ENCODE measurements at regions not wholly inside any gene's neighbourhood (a gene's known extent, or its start where the extent isn't known, plus 50 kb on each side); places are given as distances from the start of the nearest gene placed in this dataset.

DNA sequence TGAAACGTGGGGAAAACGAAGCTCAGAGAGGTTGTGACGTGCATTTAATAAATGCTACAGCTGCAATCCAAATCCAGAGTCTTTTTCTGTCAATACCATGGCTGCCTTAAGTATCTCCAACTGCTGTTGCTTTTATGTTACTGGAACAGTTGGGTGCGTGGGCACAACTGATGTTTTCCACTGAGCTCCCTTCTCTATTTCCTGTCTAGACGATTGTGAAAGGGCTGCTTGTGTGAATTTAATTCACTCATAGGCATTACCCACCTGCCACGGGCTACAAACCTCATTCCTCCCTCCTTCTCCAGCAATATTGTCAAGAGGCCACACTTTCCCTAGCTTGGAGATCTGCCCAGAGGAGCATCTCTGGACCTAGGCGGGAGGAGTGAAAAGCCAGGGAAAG lies 526.0 kb downstream of the MID1IP1 start:
- no peak for DNase-seq (ENCODE audit: low read depth, low spot score)

DNA sequence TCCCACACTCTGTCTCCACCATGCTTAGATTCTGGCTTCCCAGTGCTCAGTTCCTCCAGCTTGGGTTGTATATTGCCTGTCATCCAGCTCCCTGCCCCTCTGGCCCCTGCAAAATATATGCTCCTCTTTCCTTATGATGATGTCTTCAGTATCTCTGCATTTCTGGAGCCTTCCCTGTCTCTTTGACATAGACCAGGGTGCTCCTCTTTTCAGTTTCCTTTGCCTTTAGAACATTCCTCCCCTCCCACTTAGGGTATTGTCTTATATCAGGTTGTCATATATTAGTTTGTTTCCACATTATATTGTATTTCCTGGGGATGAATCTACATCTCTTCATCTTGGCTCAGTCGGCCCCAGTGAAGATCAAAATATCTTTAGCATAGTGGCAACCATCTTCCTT lies 526.4 kb downstream of the MID1IP1 start:
- DNase-seq (ENCODE audit: low read depth, low spot score): no peak

DNA sequence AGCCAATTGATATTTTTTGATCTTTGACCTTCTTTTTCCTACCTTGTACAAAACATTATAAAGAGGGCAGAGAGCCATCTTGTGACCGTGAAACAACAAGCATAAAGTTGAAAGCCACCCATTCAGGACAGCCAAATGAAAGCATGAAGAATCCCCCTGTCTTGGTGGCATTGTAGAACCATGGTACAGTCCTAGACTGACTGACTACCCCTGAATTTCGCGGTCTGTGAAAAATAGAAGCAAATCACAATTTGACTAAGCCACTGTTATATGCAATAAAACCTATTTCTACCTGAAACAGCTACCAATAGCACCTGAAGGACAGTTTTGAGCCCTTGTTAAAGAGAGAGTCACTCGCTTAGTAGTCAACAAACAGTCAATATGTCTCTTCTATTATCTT lies 527.4 kb downstream of the MID1IP1 start:
- no peak for DNase-seq (ENCODE audit: low read depth, low spot score)

DNA sequence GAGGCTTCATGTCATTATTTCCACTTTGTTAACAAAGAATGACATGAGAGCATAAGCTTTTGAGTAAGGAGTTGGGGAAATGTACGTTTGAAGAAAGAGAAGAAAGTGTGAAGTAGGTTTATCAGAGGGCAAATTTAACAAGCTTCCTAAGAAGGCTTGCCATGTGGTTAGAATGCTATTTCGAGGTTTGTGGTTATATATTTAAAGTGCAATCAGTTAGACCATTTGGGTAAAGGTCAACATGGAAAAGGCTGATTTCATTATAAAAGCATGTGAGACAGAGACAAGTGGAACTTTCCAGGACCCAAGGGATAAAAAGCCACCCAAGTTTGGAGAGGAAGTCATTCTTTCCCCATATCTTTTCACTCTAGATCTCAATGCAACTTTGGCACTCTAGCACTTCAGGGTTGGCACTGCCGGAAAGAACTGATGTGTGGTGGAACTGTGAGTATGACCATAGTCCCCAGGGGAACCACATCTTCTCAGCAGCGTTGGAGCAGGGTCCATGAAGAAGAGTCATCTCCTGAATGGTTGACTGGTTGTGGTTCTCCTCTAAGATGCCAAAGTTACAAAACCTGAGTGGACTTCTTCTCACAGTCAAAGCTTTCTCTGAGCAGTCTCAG lies 529.9 kb downstream of the MID1IP1 start:
- DNase-seq (ENCODE audit: low read depth, low spot score): no peak

DNA sequence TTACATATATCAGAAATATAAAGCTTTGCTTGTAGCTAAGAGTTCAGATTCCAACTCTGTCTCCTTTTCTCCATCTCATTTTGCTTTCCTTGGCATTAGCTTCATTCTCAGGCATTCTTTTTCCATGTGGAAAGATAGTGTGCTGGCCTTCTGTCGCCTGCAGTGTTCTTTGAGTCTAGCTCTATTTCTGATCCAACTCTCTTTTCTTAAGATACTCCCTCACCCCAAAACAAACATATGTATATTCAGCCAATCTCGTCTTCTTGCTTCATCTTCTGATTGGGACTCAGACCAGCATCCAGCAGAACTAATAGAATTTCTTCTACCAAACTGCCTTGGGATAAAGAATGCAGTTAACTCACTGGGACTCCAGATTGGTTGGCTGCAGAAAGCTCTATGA lies 532.2 kb downstream of the MID1IP1 start:
- DNase-seq (ENCODE audit: low read depth, low spot score): no peak

DNA sequence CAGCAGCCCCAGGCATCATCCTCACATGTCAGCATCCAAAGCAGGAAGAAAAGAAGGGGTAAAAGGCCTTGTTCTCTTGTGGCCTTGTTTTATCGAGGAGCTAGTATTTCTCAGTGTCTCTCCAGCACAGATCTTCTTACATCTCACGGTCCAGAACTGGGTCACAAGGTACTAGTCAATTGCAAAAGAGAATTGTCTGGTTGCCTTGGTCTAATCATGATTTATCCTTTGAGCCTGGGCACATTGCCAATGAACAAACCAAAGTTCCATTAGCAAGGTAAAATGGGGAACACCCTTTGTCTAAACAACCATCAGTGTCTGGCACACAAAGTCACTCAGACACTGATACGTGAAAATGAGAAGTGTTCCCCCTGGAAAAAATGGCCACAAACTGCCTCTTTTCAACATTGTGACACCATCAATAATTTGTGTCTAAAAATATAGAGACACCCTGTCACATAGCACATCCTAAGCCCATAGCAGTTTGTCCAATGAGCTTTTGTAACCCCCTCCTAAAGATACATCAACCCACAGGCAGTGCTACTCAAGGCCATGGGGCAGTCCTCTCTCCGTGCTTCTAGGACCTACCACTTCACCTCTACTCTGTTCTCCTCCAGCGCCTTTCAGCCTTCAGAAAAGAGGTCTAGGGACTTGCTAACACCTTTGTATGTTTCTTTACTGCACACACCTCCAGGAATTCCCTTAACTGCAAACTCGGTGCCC lies 534.4 kb downstream of the MID1IP1 start:
- no peak for DNase-seq (ENCODE audit: low read depth, low spot score)

DNA sequence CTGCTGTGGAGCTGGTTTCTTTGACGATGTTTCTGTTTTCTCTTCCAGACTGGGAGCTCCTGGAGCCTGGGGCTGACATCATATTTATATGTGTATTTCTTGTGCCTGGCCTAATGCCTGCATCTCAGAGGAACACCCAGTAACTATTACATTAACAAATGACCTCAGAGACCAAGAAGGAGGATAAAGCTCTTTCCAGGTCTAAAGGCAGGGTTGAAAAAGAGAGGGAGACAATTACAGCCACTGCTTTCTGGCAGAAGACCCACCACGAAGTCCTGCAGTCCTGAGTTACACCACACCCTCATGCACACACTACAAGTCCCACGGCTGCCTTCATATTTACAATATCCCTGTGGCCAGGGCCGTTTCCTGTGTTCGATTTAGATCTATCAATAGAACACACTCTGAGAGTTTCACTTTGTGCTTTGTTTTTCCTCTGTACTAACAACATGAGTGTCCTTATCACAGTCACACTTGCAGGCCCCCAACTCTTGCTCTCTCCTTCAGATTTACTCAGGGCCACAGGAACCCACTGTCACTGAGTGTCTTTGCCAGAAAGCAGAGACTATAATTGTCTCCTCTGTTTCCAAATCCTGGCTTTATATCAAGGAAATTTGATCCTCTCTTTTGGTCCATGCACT lies 535.5 kb downstream of the MID1IP1 start:
- DNase-seq (ENCODE audit: low read depth, low spot score): no peak

DNA sequence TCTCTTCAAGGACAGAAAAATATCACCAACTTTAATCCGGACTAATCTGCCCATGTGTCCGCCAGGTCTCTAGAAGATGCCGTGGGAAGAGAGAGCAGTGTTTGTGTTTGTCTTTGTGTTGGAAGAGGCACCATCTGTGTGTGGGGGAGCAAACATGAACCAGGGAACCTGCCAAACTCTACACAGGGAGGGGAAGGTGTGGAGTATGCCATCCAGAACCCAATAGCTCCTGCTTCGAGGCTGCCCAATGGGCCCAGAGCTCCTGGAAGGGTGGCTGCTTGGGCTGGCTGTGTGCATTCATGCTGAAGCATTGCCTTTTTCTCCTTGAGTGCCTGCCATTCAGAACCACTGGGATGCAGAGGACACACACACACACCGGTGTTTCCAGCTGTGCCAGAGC lies 536.2 kb downstream of the MID1IP1 start:
- no peak for DNase-seq (ENCODE audit: low read depth, low spot score)

DNA sequence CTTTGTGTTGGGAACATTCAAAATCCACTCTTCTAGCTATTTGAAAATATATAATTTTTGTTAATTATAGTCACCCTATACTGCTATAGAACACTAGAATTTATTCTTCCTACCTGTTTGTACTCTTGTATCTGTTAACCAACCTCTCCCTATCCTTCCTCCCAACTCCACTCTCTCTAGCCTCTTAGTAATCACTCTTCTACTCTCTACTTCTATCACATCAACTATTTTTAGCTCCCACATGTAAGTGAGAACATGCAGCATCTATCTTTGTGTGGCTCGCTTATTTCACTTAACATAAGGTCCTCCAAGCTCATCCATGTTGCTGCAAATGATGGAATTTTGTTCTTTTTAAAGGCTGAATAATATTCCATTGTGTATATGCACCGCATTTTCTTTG lies 537.3 kb downstream of the MID1IP1 start:
- no peak for DNase-seq (ENCODE audit: low read depth, low spot score)

DNA sequence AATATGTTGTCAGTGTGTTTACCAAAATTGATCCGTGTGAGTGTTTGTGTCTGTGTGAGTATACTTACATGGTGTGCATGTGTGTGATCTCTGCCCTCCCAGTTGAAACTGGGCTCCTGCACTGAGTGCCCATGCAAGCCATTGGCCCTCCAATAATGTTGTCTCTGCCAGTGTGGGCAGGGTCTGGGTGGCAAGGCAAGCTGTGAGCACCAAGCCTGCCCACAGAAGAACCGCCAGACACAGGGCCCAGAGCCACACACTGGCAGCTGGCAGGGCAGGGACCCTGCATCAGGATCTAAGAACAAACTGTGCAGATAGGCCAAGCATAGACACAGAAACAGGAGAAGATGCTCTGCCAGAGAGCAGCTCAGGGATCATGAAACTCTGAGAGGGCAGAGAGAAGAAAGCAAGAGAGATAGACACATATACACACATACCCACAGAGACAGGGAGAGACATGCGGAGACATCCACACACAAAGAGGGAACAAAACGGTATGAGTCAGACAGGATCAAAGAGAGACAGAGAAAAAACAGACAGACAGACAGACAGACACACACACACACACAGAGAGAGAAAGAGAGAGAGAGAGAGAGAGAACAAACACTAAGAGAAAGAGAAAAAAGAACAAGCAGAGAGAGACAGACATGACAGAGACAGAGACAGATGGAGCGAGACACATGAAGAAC lies 555.0 kb downstream of the MID1IP1 start:
- no peak for DNase-seq (ENCODE audit: low read depth, low spot score)

DNA sequence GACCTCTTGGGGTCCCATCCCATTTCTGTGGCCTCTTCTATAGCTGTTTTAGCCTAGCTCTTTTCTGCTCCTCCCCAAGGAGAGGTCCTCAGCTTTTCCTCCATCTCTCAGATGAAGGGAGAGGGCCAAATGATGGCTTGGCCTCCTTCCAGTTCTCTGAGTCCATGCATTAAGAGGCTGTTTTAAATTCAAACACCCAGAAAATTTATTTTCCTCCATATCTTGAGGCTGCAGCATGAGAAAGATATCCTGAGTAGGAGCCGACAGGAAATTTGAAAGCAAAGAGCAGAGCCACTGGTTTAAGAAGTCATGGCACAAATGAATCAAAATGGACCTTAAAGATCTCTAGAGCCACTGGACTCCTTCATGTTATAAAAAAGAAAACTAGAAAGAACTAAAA lies 558.8 kb downstream of the MID1IP1 start:
- no peak for DNase-seq (ENCODE audit: low read depth, low spot score)

DNA sequence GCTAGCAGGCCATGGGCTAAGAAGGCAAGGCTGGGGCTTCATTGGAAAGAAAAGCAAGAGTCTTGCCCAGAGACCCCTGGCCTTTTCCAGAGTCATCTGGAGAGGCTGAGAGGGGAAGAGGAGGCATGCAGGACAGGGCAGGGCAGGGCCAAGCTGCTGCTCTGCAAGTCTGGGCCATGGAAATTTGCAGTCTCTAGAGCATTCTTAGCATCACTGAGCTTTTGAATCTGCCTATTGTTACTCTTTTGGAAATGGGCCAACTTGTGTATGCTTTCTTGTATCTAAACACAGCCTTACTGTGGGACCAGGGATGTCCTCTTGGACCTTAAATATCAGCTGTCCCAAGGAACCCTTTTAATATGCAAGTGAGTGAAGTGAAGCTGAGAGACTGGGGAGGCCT lies 560.5 kb downstream of the MID1IP1 start:
- no peak for DNase-seq (ENCODE audit: low read depth, low spot score)

DNA sequence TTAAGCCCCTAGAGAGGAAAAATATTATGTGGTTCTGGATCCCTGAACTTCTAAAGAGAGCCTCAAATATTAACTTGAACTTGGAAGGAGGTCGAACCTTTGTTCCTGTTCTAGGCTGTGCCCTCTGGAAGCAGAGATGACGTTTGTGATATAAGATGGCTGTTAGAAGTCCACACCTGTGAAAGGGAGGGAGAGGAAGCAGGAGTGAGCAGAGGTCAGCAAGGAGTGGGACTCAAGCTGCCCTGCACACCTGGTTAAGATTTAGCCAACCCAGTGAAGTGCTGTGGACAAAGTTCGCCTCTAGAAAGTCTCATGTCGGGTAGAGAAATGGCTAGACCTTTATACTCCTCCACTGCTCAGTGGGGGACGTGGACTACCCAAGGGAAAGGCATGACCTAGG lies 566.2 kb downstream of the MID1IP1 start:
- no peak for DNase-seq (ENCODE audit: low read depth, low spot score)

DNA sequence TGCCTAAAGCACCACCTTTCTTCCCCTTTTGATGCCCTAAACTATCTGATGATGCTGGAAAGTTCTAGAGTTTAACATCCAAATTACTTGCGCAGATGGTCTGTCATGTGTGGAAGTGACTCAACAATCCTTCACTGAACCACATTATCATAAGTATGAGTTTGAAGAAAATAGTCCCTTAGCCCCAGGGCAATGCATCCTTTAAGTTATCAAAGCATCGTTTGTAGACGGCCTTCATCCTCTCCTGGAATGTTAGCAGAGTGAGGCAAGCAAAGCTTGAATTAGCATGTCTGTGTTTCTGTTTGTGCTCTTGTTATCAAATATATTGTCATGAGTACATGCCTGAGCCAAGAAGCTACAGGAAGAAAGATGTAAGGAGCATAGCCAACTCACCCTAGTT lies 570.9 kb downstream of the MID1IP1 start:
- DNase-seq (ENCODE audit: low read depth, low spot score): no peak

DNA sequence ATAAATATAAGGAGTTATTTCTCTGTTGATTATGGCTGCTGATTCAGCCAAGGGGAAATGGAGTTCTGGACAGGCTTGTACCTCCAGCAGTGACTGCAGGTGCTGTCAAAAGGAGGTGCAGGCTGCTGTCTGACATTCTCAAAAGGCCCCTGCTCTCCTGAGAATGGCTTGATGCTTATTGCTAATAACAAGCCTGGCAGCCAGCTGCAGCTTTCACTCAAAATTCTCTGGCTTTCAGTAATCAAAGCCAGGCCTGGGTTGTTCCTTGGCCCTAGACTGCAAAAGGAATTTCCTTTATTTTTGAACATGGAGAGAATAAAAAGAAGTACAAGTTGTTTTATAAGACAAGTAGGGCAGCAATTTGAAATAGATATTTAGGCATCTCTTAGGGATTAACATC lies 575.9 kb downstream of the MID1IP1 start:
- DNase-seq (ENCODE audit: low read depth, low spot score): no peak

DNA sequence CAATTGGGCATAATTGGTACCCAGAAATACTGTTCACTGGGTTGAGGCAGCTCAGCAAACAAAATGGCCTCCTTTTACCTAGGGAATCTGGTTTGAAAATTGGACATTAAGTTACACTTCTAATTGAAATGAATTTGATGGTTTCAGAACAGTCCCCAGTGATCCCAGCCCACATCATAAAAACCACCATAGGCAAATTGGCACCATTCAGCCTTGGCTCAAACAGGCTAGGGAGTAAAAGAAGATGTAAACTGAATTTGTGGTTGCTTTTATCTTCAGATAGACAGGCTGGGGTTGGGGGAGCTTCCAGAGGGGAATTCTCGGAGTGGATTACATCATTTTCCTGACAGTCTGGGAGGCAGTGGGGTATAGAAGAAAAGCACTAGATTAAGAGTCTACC lies 576.5 kb downstream of the MID1IP1 start:
- DNase-seq (ENCODE audit: low read depth, low spot score): no peak

DNA sequence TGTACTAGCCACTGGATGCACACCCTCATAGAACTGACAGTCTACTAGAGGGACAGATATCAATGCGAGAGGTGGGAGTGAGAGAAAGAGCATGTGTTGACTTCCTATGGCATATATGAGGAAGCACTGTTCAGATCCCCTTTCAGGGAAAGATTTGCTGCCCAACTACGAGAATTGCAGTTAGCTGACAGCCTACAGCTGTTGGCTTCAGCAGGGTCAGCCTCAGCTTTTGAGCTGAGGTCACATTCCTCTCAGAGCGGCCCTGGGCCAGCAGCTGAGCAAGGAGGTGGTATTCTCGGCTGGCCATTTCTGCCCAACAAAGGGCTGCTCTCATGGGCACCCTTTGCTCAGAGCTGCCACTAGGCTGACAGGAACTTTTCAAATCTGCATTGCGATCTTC lies 580.2 kb downstream of the MID1IP1 start:
- DNase-seq (ENCODE audit: low read depth, low spot score): peak; percentile 34

DNA sequence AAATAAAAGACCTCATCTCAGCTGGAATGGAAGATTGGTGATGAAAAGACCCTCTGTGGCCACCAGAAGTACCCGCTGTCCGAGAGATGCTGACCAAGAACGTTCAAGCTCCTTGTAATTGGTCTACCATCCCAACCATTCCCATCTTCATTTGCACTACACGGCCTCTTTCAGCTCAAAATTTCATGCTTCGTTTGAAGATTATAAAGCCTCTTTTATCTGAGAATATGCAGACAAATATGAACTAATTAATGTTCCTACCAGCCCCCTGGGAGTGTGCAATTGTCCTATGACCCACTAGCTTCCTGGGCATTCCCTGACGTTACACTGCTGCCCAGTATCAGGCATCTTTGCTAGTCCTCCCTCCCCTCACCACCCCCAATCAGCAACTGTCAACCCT lies 583.7 kb downstream of the MID1IP1 start:
- no peak for DNase-seq (ENCODE audit: low read depth, low spot score)

DNA sequence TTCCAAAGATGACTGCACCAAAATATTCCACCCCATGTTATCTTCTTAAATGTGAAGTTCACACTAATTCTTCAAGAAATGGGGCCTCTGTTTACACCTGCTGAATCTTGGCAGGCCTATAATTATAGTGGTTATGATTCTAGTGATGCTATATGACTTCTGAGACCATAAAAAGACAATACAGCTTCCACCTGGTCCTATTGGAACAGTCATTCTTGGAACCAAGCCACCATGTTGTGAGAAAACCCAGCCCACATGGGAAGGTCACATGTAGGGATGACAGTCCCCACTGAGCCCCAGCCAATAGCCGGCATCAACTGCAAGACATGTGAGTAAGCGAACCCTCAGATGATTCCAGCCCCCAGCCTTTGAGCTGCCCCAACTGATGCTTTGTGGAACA lies 587.5 kb downstream of the MID1IP1 start:
- no peak for DNase-seq (ENCODE audit: low read depth, low spot score)

DNA sequence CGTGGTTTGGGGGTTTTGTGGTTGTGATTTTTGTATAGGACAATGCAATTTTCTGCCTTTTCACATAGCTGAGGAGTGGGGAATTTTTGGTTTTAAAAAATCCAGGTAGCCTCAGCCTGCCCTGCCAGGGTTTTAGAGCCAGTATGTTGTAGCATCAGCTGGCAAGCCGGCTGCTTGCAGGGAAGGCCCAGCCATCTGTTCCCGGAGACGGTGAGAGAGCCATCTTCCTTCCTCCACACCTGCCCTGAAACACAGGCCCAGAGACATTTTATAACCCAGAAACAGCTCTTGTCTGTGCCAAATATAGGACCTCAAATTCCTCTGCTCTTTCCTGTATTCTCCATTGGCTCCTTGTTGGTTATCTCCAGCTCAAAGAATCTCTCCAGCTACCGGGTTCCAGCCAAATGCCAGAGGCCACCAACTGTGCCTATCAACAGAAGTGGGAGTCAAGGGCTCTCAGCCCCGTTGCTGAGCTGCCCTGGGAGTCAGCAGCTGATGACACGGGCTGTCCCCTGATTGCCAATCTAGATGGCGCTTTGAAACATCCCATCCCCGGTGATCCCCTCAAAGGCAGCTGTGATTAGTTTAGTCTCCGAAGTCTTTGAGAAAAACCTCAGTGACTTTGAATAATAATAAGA lies 595.2 kb downstream of the MID1IP1 start:
- DNase-seq (ENCODE audit: low read depth, low spot score): no peak

DNA sequence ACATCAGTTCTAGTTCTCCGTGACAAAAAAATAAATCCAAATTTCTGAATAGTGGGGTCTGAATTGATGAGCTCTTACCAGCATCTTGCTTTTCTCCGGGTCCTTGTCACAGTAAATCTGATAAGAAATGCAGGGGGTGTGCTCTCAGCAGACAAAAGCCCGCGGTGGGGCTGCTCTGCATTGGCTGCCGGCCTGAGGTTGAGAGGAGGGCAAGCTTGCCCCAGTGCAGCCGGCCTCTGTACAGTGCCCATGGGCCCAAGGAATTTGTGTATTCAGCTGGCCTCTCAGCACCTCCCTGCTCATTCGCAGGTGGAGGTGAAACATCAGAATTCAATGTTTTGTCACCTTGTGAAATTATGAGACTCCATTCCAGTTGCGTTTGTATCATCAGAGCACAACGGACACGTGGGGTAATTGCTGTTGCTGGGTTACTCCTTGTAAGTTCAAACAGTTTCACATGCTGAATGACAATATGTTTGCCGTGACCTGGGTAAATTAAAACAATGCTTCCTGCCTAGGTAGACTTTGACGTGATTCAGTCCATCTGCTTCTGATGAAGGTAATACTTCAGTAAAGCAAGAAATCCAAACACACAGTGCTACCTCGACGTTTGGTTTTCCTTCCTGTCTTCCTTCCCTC lies 596.4 kb downstream of the MID1IP1 start:
- peak; percentile 15 for DNase-seq (ENCODE audit: low read depth, low spot score)

All from ELF-1 (cell line).